CD4-positive, alpha-beta T cell treated with Interleukin-6 at 100 ng/mL for 8 hours (primary cell): ENCODE measurements at regions not wholly inside any gene's neighbourhood (a gene's known extent, or its start where the extent isn't known, plus 50 kb on each side); places are given as distances from the start of the nearest gene placed in this dataset.

Source experiments
- DNase-seq: peaks from one replicate; pipeline ENCODE4 v3.0.0-alpha.2; 2020; ENCODE audit warnings: mixed read lengths, low spot score

- DNase-seq: no peak
Observed at GRCh38 chr13:97786510-97786909, 167.0 kb upstream of the IPO5 start.

DNA sequence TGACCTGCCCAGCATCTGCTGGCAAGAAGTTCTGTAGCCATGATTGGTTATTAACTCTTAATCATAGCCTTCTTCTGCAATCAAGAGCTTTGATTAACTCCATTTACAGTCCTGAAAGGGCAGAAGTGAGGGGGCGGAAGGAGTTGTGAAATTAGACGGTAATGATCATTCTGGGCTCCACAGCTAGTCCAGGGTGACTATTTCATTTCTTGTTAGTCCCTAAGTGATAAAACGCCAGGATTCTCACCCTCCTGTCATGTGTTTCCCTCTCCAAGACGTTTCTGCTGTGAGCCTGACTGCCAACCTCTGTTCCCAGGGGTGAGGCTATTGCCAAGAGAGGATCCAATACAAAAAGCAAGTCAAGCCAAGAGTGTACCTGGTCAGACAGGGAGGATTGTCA is 155.9 kb upstream of the IPO5 start:
- no peak for DNase-seq

- no peak for DNase-seq
Observed at GRCh38 chr13:97798171-97798821, 155.2 kb upstream of the IPO5 start.

DNA sequence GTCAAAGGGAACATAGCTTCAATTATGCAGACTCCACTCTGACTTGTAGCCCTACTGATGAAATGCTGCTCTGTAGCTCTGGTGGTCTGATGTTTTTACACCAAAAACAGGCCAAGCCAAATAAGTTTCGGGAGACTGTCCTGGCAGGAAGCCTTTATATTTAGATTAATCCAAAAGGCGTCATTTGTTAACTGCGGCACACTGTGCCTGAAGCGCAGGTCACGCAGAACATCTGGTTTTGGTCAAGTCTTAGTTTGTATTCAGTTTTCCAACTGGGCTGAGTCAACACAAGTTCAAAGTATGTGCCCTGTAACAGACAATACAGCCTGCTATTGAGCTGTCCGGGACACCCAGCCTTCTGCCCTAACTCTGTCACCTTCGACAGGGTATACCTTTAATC is 154.6 kb upstream of the IPO5 start:
- DNase-seq: no peak

- no peak for DNase-seq
Observed at GRCh38 chr13:97802213-97802612, 151.3 kb upstream of the IPO5 start.

DNA sequence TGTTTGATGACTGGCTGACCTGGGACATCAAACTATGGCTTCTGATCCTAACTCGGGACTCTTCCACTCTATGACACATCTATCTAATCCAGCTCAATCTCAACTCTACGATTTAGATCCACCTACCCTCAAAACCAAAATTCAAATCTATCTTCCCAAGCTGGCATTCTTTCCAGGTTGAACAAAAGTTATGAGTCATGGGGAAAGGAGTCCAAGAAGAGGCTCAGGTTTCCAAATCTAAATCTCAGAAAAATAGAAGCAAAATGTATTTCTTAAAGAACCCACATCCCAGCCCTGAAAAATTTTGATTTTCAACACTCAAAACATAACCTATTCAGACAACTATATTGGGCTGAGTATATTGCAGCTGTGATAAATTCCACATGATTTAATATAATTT is 143.9 kb upstream of the IPO5 start:
- DNase-seq: no peak

DNA sequence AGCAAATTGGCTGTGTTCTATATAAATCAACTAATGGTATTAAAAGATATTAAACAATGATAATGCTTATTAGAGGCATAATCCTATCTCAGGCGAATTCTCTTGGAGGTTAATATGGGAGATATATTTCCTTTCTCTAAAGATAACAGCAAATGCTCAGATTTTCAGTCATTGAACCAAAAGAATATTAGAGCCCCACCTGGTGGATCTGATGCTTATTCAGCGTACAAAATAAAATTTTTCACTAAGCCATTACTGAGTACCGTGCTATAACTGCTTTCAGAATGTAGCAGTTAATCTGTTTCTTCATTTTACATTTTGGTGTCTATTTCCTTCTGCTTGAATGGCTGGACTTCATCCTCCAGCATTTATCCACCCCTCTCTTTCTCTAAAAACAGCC is 143.3 kb upstream of the IPO5 start:
- DNase-seq: no peak

DNA sequence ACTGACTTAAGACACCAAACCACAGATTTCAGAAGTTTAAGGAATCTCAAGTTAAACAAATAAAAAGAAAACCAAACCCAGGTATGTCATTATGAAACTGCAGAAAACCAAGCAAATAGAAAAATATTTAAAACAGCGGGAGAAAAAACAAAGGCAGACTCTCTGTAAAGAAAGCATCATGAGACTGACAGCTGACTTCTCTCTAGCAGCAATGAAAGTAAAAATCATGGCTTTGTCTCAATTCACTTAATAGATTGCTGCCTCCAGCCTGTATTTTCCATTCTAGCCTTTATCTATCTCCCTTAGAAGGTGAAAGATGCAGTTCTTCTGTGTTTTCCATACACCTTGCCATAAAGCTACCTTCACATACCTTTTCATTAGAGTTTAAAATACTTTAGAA is 131.1 kb upstream of the IPO5 start:
- DNase-seq: no peak

DNA sequence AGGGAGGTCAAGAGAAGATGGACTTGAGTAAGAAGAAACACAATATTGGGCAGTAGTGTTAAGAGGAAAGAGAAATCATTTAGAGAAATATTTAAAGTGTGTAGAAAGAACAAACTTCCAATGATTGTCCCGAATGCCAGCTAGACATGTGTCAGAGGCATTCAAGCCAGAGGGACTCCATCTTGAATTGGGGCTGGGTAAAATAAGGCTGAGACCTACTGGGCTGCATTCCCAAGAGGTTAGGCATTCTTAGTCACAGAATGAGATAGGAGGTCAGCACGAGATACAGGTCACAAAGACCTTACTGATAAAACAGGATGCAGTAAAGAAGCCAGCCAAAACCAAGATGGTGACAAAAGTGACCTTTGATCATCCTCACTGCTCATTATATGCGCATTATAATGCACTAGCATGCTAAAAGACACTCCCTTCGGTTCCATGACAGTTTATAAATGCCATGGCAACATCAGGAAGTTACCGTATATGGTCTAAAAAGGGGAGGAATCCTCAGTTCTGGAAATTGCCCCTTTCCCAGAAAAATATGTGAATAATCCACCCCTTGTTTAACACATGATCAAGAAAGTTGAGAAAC is 127.0 kb upstream of the IPO5 start:
- no peak for DNase-seq

- no peak for DNase-seq
Observed at GRCh38 chr13:97834250-97834649, 119.2 kb upstream of the IPO5 start.

GRCh38 chr13:97843189-97843588 is 110.3 kb upstream of the IPO5 start:
- no peak for DNase-seq

DNA sequence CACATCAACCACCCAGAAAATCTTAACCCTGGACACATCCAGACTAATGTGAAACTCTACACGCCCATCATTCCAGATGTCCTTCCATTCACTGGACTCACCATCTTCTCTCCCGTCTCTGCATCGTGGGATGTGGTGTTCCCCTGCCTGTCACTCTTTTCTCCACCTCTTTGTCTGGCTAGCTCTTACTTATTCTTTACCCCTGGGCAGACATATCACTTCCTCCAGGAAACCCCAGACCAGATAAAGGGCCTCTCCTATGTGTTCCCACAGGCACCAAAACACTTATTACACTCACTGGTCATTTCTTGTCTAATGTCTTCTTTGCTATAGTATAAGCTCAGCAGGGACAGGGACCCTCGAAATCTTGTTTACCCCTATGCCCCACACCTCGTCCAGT is 109.3 kb upstream of the IPO5 start:
- no peak for DNase-seq

GRCh38 chr13:97848886-97849285 is 104.6 kb upstream of the IPO5 start:
- no peak for DNase-seq

DNA sequence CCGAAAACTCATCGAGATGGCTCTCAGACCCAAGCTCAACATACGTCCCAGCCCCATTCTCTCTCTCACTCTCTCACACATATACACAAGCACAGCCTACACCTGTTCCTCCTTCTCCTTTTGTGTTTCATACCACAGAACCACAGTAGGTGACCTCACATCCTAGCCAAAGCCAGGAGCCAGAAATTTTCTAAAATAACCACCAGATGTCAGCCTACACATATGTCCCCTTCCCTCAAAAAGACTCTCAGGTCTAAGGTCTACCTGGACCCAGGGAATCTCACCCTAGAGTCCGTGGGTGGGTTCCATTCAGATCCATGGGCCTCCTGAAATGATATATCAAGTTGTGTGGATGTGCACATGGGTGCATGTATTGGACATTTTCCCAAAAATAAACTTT is 104.2 kb upstream of the IPO5 start:
- no peak for DNase-seq

DNA sequence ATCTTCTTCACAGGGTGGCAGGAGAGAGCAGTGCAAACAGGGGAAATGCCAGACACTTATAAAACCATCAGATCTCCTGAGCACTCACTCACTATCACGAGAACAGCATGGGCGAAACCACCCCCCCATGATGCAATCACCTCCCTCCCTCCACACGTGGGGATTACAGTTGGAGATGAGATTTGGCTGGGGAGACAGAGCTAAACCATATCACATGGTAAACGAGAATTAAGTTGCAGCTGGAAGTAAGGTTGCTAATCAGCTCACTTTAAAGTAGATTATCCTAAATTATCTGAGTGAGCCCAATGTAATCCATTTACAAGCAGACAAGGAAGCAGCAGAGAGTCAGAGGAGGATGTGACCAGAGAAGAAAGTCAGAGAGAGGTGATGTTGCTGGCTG is 102.2 kb upstream of the IPO5 start:
- DNase-seq: no peak

GRCh38 chr13:97852181-97852874 is 101.1 kb upstream of the IPO5 start:
- DNase-seq: no peak

- no peak for DNase-seq
Observed at GRCh38 chr13:97853550-97853949, 99.9 kb upstream of the IPO5 start.

- peak; percentile 8 for DNase-seq
Observed at GRCh38 chr13:97855570-97856303, 97.7 kb upstream of the IPO5 start.

- no peak for DNase-seq
Observed at GRCh38 chr13:97856304-97856675, 97.2 kb upstream of the IPO5 start.

GRCh38 chr13:97858161-97858560 is 95.3 kb upstream of the IPO5 start:
- DNase-seq: no peak

DNA sequence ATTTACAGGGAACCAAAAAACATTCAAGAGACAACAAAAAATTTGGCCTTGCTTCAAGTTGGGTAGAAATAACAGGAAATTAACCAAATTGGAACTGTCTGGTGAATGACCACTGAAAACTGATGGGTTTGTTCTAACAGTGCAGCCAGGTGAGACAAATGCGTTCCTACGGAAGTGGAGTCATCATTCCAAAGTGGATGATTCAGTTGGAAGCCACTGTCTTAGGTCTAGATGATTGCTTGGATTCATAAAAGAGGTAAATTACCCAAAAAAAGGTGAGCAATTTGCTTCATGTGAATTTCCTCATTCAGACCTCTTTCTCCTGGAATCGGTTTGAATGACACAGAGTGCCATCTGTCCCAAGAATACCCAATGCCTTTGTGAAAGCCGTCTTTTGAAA is 87.1 kb upstream of the IPO5 start:
- no peak for DNase-seq

DNA sequence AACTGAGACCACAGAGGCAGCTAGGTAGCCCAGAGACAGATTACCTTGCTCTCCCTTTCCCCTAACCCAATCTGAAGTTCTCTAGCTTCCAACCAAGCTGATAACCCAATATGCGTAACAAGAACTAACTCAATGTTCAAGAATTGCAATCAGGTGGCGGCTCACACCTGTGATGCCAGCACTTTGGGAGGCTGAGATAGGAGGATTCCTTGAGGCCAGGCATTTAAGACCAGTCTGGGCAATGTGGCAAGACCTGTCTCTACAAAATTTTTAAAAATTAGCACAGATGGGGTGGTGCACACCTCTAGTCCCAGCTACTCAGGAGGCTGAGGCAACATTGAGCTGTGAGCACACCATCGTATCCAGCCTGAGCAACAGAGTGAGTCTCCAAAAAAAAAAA is 86.7 kb upstream of the IPO5 start:
- DNase-seq: no peak

- no peak for DNase-seq
Observed at GRCh38 chr13:97873398-97873797, 80.1 kb upstream of the IPO5 start.
